OCI-LY7 (cell line): ENCODE measurements at regions not wholly inside any gene's neighbourhood (a gene's known extent, or its start where the extent isn't known, plus 50 kb on each side); places are given as distances from the start of the nearest gene placed in this dataset.

Source experiments
- CTCF ChIP-seq: fragments of 200-600 bp; sonication (generic); conservative IDR thresholded peaks from 2 replicates; pipeline ENCODE4 v1.5.1; 2014; ENCODE audit warnings: mild to moderate bottlenecking, antibody characterized with exemption, low read length, moderate library complexity, mixed read lengths
- EZH2phosphoT487 ChIP-seq: fragments of 200-600 bp; sonication (generic); IDR thresholded peaks from 2 replicates; pipeline ENCODE4 v1.6.1; 2018; ENCODE audit warnings: low read depth, borderline replicate concordance, mild to moderate bottlenecking, mixed run types, antibody characterized with exemption, low read length, moderate library complexity, mixed read lengths

- TF ChIP-seq CTCF (no peak), EZH2phosphoT487 (no peak)
These were observed 352.6 kb upstream of the POU3F3 start for GRCh38 chr2:104501342-104501741.
